ENCODE measurements at regions not wholly inside any gene's neighbourhood (a gene's known extent, or its start where the extent isn't known, plus 50 kb on each side); places are given as distances from the start of the nearest gene placed in this dataset.

DNA sequence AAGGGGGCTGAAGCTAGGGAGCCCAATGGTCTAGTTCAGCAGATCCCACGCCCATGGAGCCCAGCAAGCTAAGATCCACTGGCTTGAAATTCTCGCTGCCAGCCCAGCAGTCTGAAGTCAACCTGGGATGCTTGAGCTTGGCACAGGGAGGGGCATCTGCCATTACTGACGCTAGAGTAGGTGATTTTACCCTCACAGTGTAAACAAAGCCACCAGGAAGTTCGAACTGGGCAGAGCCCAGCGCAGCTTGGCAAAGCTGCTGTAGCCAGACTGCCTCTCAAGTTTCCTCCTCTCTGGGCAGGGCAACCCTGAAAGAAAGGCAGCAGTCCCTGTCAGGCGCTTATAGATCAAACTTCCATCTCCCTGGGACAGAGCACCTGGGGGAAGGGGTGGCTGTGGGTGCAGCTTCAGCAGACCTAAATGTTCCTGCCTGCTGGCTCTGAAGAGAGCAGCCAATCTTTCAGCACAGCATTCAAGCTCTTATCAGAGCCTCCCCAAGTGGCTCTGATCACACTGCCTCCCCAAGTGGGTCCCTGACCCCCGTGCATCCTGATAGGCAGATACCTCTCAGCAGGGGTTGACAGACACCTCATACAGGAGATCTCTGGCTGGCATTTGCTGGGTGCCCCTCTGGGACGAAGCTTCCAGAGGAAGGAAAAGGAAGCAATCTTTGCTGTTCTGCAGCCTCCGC lies 167.8 kb downstream of the CCDC71L start:
- TF ChIP-seq ESRRG (CRISPR knock-in tag; IDR thresholded peaks at IDR 0.05) (no peak), PATZ1 (CRISPR knock-in tag; IDR thresholded peaks at IDR 0.05; ENCODE audit: borderline replicate concordance) (no peak), SNAI2 (CRISPR knock-in tag; IDR thresholded peaks at IDR 0.05) (no peak), ARNTL (CRISPR knock-in tag; IDR thresholded peaks at IDR 0.05; ENCODE audit: borderline replicate concordance, low read depth) (no peak), ZNF70 (CRISPR knock-in tag; IDR thresholded peaks at IDR 0.05) (no peak), OSR1 (CRISPR knock-in tag; IDR thresholded peaks at IDR 0.05) (no peak), TSHZ2 (CRISPR knock-in tag; IDR thresholded peaks at IDR 0.05) (no peak), CREB5 (CRISPR knock-in tag; IDR thresholded peaks at IDR 0.05; ENCODE audit: low read depth) (no peak)

All from SK-N-SH treated with all-trans-retinoic acid at 6 μM for 48 hours (cell line).